ENCODE measurements at regions not wholly inside any gene's neighbourhood (a gene's known extent, or its start where the extent isn't known, plus 50 kb on each side); places are given as distances from the start of the nearest gene placed in this dataset.
A peak's percentile ranks its signal among the peaks of the same experiment; 100 is the strongest.
"Not testable (repeated sequence)": the region's sequence is repeated elsewhere in the genome, so short reads cannot be mapped to it uniquely, and the experiment has no call there.

DNA sequence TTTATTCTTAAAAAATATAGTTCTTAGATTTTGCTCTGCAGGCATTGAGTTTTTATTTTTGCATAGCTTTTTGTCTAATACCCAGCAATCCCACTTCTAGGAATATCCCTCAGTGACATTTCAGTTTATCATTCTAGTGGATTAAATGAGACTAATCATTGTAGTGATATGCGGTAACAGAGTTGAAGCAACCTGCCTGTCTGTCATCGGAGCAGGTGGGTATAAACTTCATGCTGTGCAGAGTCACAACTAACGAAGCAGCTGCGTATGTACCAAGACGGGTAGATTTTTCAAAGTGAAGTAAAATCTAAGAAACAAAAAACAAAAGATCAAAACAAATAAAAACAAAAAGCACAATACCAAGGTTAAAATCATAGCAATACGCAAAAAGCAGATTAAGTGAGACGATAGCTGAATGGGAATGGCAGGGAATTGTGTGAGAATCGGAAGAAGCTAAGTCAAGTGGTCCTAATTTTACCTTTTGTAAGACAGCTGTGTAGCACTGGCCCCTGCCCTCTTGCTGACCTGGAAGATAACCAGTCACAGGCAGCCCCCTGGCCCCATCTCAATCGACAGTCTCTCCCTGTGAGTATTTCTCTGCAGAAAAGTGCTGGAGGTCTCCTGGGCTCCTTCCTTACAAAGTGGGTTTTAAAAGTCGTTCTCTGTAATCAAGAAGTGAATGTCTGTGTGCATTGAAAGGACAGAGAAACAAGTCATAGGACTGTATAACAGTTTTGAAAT, 169.2 kb downstream of the OR2B2 start:
- H3K9me3 Mint-ChIP-seq, result no peaks in the 10 kb centered on the region
- ChIA-PET CTCF (interaction anchor here (6.2 kb wide), 1 partner anchor 9 kb away, joined by 27 read pairs; no protein-coding TSS in a partner anchor), POLR2A (no interaction called here)
- H3K27ac Mint-ChIP-seq, result no peak overlapping the region
- H3K4me3 Mint-ChIP-seq, result no peak overlapping the region
- Histone ChIP-seq H3K4me3 (ENCODE audit: low read length) (no peak overlapping the region), H3K27me3 (ENCODE audit: insufficient read depth, low read length, poor library complexity, severe bottlenecking) (peaks cover 11% of the 10 kb centered on the region), H3K4me1 (ENCODE audit: insufficient read depth, low read length) (peaks cover 3% of the 10 kb centered on the region), H3K27ac (ENCODE audit: low read depth, low read length) (no peak overlapping the region), H3K9me3 (ENCODE audit: low read length) (no peaks in the 10 kb centered on the region), H3K36me3 (ENCODE audit: insufficient read depth, low read length) (no peaks in the 10 kb centered on the region)
- peaks cover 8 to 38% of the 10 kb centered on the region in 2 donors for H3K27me3 Mint-ChIP-seq
- peaks cover 0 to 4% (median 0%) of the 10 kb centered on the region in 3 donors for H3K36me3 Mint-ChIP-seq
- DNase-seq, result no peak
- peaks cover 8 to 10% (median 9%) of the 10 kb centered on the region in 3 donors for H3K4me1 Mint-ChIP-seq

DNA sequence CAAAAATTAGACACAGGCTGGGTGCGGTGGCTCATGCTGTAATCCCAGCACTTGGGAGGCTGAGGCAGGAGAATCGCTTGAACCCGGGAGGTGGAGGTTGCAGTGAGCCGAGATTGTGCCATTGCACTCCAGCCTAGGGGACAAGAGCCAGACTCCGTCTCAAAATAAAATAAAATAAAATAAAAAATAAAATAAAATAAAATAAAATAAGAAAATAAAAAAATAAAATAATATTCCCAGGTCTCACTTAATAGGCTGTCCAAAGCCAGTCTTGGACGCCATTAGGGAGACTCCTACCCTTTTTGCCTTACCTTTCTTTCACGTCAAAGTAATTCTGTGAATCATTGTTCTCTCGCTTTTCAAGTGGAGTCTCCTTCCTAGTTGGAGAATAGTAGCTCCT, 172.3 kb downstream of the OR2B2 start:
- CTCF ChIA-PET, result interaction anchor here (6.2 kb wide), 1 partner anchor 12 kb away, joined by 27 read pairs; no protein-coding TSS in a partner anchor
- POLR2A ChIA-PET; H3K4me1 ChIP-seq (ENCODE audit: insufficient read depth, low read length): not testable (repeated sequence)

GRCh38 chr6:27736686-27737085, 175.5 kb downstream of the OR2B2 start:
- H3K4me1 Mint-ChIP-seq, result peaks cover 11 to 15% (median 13%) of the 10 kb centered on the region in 3 donors
- Histone ChIP-seq H3K4me3 (ENCODE audit: low read length) (no peak overlapping the region), H3K27me3 (ENCODE audit: insufficient read depth, low read length, poor library complexity, severe bottlenecking) (no peaks in the 10 kb centered on the region), H3K27ac (ENCODE audit: low read depth, low read length) (no peak overlapping the region), H3K9me3 (ENCODE audit: low read length) (no peaks in the 10 kb centered on the region), H3K36me3 (ENCODE audit: insufficient read depth, low read length) (no peaks in the 10 kb centered on the region), H3K4me1 (ENCODE audit: insufficient read depth, low read length) (peaks cover 4% of the 10 kb centered on the region)
- peak overlapping the region in 1 of 8 donors; percentile 77 for H3K27ac Mint-ChIP-seq
- POLR2A ChIA-PET, result no interaction called here
- H3K36me3 Mint-ChIP-seq, result peaks cover 0 to 7% (median 0%) of the 10 kb centered on the region in 3 donors
- CTCF ChIA-PET, result no interaction called here
- H3K4me3 Mint-ChIP-seq, result peak overlapping the region in 2 of 7 donors; percentile 34 to 48
- DNase-seq, result no peak
- H3K9me3 Mint-ChIP-seq, result no peaks in the 10 kb centered on the region
- peaks cover 4 to 40% of the 10 kb centered on the region in 2 donors for H3K27me3 Mint-ChIP-seq

More for the DNA sequence above, 172.3 kb downstream of the OR2B2 start:
- H3K27ac Mint-ChIP-seq; H3K9me3 ChIP-seq (ENCODE audit: low read length); H3K36me3 Mint-ChIP-seq; DNase-seq; H3K9me3 Mint-ChIP-seq; H3K27me3 ChIP-seq (ENCODE audit: insufficient read depth, low read length, poor library complexity, severe bottlenecking); H3K36me3 ChIP-seq (ENCODE audit: insufficient read depth, low read length); H3K27ac ChIP-seq (ENCODE audit: low read depth, low read length); H3K4me3 ChIP-seq (ENCODE audit: low read length): not testable (repeated sequence)
- Mint-ChIP-seq H3K4me3 (peak overlapping the region in 1 of 7 donors; percentile 38), H3K4me1 (peaks cover 13 to 15% (median 13%) of the 10 kb centered on the region in 3 donors), H3K27me3 (peaks cover 2 to 54% of the 10 kb centered on the region in 2 donors)

- H3K27ac Mint-ChIP-seq, result no peak overlapping the region
- Histone ChIP-seq H3K9me3 (ENCODE audit: low read length) (no peaks in the 10 kb centered on the region), H3K36me3 (ENCODE audit: insufficient read depth, low read length) (no peaks in the 10 kb centered on the region), H3K27me3 (ENCODE audit: insufficient read depth, low read length, poor library complexity, severe bottlenecking) (no peaks in the 10 kb centered on the region), H3K4me3 (ENCODE audit: low read length) (no peak overlapping the region), H3K4me1 (ENCODE audit: insufficient read depth, low read length) (no peaks in the 10 kb centered on the region), H3K27ac (ENCODE audit: low read depth, low read length) (no peak overlapping the region)
- no peak for DNase-seq
- peaks cover 11 to 66% of the 10 kb centered on the region in 2 donors for H3K27me3 Mint-ChIP-seq
- no peak overlapping the region for H3K4me3 Mint-ChIP-seq
- H3K36me3 Mint-ChIP-seq, result no peaks in the 10 kb centered on the region
- POLR2A ChIA-PET, result no interaction called here
- no peaks in the 10 kb centered on the region for H3K9me3 Mint-ChIP-seq
- no peaks in the 10 kb centered on the region for H3K4me1 Mint-ChIP-seq
- CTCF ChIA-PET, result no interaction called here
Observed at GRCh38 chr6:27728442-27728841, 183.8 kb downstream of the OR2B2 start.

DNA sequence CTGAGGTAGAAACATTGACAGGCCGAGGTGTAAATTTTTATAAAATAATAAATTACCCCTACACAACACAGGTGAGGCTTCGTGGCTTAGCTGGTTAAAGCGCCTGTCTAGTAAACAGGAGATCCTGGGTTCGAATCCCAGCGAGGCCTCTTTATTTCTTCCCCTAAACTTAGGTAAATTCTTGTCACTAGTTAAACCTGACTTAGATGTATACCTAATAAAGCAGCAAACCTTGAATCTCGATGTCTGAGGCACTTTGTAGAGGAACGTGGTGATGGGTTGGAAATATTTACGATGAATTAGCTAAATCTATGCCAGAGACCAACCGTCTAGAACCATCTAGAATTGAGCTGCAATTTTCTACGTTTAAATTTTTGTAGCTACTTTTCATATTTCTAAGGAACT, 185.6 kb downstream of the OR2B2 start:
- peaks cover 17 to 78% of the 10 kb centered on the region in 2 donors for H3K27me3 Mint-ChIP-seq
- H3K4me1 ChIP-seq (ENCODE audit: insufficient read depth, low read length), result no peaks in the 10 kb centered on the region
- DNase-seq, result no peak
- H3K27ac ChIP-seq (ENCODE audit: low read depth, low read length), result no peak overlapping the region
- H3K9me3 Mint-ChIP-seq, result no peaks in the 10 kb centered on the region
- H3K4me1 Mint-ChIP-seq, result peaks cover 0 to 2% (median 0%) of the 10 kb centered on the region in 3 donors
- no peak overlapping the region for H3K4me3 ChIP-seq (ENCODE audit: low read length)
- H3K9me3 ChIP-seq (ENCODE audit: low read length), result no peaks in the 10 kb centered on the region
- H3K36me3 ChIP-seq (ENCODE audit: insufficient read depth, low read length), result no peaks in the 10 kb centered on the region
- peaks cover 7% of the 10 kb centered on the region for H3K27me3 ChIP-seq (ENCODE audit: insufficient read depth, low read length, poor library complexity, severe bottlenecking)
- CTCF ChIA-PET, result interaction anchor here (1.4 kb wide), 1 partner anchor 45 kb away, joined by 3 read pairs; no protein-coding TSS in a partner anchor
- H3K4me3 Mint-ChIP-seq, result no peak overlapping the region
- POLR2A ChIA-PET, result no interaction called here
- H3K27ac Mint-ChIP-seq, result no peak overlapping the region
- no peaks in the 10 kb centered on the region for H3K36me3 Mint-ChIP-seq

DNA sequence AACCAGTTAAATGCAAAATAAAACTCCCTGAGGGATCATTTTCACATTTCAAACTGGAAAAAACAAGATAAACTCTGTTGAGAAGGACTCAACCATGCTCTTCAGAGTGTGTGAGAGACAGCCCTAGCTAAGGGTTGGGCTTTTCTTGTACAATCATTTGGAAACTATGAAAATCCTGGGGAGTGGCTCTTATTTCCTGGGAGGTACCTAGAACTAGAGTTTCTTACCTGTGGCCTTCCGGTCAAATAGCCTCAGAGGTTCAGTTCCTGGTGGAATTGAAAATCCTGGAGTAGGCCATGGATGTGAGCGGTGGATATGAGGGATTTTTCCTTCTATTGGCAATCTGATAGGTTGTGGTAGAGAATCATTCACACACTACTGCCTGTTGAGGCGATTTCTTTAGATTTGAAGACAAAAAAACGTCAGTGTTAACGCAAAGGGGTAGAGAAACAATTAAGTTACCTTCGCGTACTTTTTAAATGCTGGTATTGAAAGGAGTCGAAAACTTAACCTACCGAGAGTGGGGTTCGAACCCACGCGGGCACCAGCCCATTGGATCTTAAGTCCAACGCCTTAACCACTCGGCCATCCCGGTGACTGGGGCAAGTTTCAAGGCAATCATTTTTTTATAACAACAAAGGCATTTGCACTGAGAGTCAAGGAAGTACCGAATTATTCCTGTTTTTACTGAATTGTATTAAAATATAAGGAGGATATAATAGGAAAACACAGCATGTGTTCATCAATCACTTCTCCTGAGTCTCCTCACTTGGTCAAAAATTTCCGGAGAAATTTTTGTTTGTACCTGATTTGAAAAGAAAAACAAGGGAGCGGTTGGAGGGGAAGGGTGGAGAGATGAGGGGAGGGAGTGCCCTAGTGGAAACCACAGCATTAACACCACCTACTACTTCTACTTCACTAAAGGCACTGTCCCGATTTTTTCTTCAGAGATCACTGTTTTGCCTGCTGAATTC, 191.3 kb downstream of the OR2B2 start:
- Histone ChIP-seq H3K4me3 (ENCODE audit: low read length) (no peak overlapping the region), H3K36me3 (ENCODE audit: insufficient read depth, low read length) (no peaks in the 10 kb centered on the region), H3K4me1 (ENCODE audit: insufficient read depth, low read length) (no peaks in the 10 kb centered on the region), H3K9me3 (ENCODE audit: low read length) (no peaks in the 10 kb centered on the region), H3K27ac (ENCODE audit: low read depth, low read length) (no peak overlapping the region), H3K27me3 (ENCODE audit: insufficient read depth, low read length, poor library complexity, severe bottlenecking) (peaks cover 23% of the 10 kb centered on the region)
- DNase-seq, result no peak
- POLR2A ChIA-PET, result no interaction called here
- CTCF ChIA-PET, result no interaction called here
- Mint-ChIP-seq H3K36me3 (peaks cover 0 to 2% (median 0%) of the 10 kb centered on the region in 3 donors), H3K4me3 (peak overlapping the region in 1 of 7 donors; percentile 34), H3K27ac (no peak overlapping the region), H3K27me3 (peaks cover 25 to 56% of the 10 kb centered on the region in 2 donors), H3K9me3 (no peaks in the 10 kb centered on the region), H3K4me1 (peaks cover 0 to 20% (median 8%) of the 10 kb centered on the region in 3 donors)

DNA sequence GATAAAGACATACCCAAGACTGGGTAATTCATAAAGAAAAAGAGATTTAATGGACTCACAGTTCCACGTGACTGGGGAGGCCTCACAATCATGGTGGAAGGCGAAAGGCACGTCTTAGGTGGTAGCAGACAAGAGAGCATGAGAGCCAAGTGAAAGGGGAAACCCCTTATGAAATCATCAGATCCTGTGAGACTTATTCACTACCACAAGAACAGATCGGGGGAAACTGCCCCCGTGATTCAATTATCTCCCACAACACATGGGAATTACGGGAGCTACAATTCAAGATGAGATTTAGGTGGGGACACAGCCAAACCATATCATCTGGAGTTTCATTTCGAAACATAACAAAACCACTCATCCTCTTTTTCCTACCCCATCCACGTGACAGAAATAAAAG, 193.2 kb downstream of the OR2B2 start:
- CTCF ChIA-PET, result interaction anchor here (1.1 kb wide), 1 partner anchor 407 kb away, joined by 4 read pairs; the partner anchor contains the start of gene POM121L2
- H3K27me3 ChIP-seq (ENCODE audit: insufficient read depth, low read length, poor library complexity, severe bottlenecking), result peaks cover 23% of the 10 kb centered on the region
- H3K36me3 Mint-ChIP-seq; DNase-seq; H3K9me3 ChIP-seq (ENCODE audit: low read length); H3K27ac ChIP-seq (ENCODE audit: low read depth, low read length); POLR2A ChIA-PET; H3K9me3 Mint-ChIP-seq; H3K4me1 ChIP-seq (ENCODE audit: insufficient read depth, low read length); H3K36me3 ChIP-seq (ENCODE audit: insufficient read depth, low read length); H3K4me3 ChIP-seq (ENCODE audit: low read length): not testable (repeated sequence)
- Mint-ChIP-seq H3K4me1 (peaks cover 0 to 20% (median 8%) of the 10 kb centered on the region in 3 donors), H3K27me3 (peaks cover 25 to 43% of the 10 kb centered on the region in 2 donors), H3K27ac (peak overlapping the region in 1 of 8 donors; percentile 36), H3K4me3 (peak overlapping the region in 1 of 7 donors; percentile 68)

DNA sequence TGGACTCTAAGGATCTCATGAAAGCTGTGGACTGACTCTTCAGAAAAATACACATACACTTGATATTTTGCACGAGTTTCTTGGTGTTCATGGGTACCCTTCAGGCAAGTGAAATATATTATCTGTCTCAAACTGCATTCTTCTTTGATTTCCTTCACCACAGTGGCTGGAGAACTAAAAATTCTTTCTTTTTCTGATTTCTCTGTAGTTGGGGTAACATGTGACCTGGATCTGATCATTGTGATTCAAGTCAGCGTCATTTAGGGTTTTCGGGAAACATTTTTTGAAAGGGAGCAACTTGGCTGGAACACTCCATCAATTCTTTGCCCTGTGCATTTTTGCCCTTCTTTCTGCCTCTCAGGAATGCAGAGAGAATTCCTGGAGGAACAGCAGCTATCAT, 205.8 kb downstream of the OR2B2 start:
- H3K4me1 ChIP-seq (ENCODE audit: insufficient read depth, low read length), result no peaks in the 10 kb centered on the region
- Mint-ChIP-seq H3K27ac (no peak overlapping the region), H3K27me3 (no peaks in the 10 kb centered on the region), H3K4me1 (peaks cover 0 to 3% (median 0%) of the 10 kb centered on the region in 3 donors), H3K4me3 (no peak overlapping the region), H3K36me3 (peaks cover 10 to 62% (median 31%) of the 10 kb centered on the region in 3 donors), H3K9me3 (no peaks in the 10 kb centered on the region)
- H3K36me3 ChIP-seq (ENCODE audit: insufficient read depth, low read length), result no peaks in the 10 kb centered on the region
- ChIA-PET CTCF (no interaction called here), POLR2A (no interaction called here)
- no peaks in the 10 kb centered on the region for H3K27me3 ChIP-seq (ENCODE audit: insufficient read depth, low read length, poor library complexity, severe bottlenecking)
- no peak overlapping the region for H3K27ac ChIP-seq (ENCODE audit: low read depth, low read length)
- no peaks in the 10 kb centered on the region for H3K9me3 ChIP-seq (ENCODE audit: low read length)
- DNase-seq, result no peak
- no peak overlapping the region for H3K4me3 ChIP-seq (ENCODE audit: low read length)
